Neural progenitor cell (in vitro differentiated cells): ENCODE measurements at regions not wholly inside any gene's neighbourhood (a gene's known extent, or its start where the extent isn't known, plus 50 kb on each side); places are given as distances from the start of the nearest gene placed in this dataset.

Experiments
- DNase-seq: peaks from one replicate; pipeline ENCODE4 v3.0.0-alpha.2; 2016; ENCODE audit warnings: low spot score
- H2AFZ ChIP-seq: fragments of 200-600 bp; sonication (generic); replicated peaks from 2 replicates; pipeline ENCODE4 v1.6.1; 2016; ENCODE audit warnings: antibody characterized with exemption
- H3F3A ChIP-seq: fragments of 200-600 bp; sonication (generic); 2 replicates; pipeline ENCODE4 v1.6.1; 2016; ENCODE audit warnings: antibody characterized with exemption, low read depth
- H3K27ac ChIP-seq: fragments of 200-600 bp; sonication (generic); 2 replicates; pipeline ENCODE4 v1.5.1; 2016; ENCODE audit warnings: mild to moderate bottlenecking
- H3K27me3 ChIP-seq: fragments of 200-600 bp; sonication (generic); 2 replicates; pipeline ENCODE4 v1.6.1; 2016; ENCODE audit warnings: mild to moderate bottlenecking, moderate library complexity
- H3K36me3 ChIP-seq: fragments of 200-600 bp; sonication (generic); 2 replicates; pipeline ENCODE4 v1.5.1; 2016
- H3K4me1 ChIP-seq: fragments of 200-600 bp; sonication (generic); 2 replicates; pipeline ENCODE4 v1.6.1; 2016; ENCODE audit warnings: mixed run types
- H3K4me2 ChIP-seq: fragments of 200-600 bp; sonication (generic); 2 replicates; pipeline ENCODE4 v1.6.1; 2016
- H3K4me3 ChIP-seq: fragments of 200-600 bp; sonication (generic); 2 replicates; pipeline ENCODE4 v1.5.1; 2016
- H3K79me2 ChIP-seq: fragments of 200-600 bp; sonication (generic); 2 replicates; pipeline ENCODE4 v1.6.1; 2016; ENCODE audit warnings: low read depth
- H3K9ac ChIP-seq: fragments of 200-600 bp; sonication (generic); 2 replicates; pipeline ENCODE4 v1.6.1; 2016
- H3K9me3 ChIP-seq: fragments of 200-600 bp; sonication (generic); 2 replicates; pipeline ENCODE4 v1.5.1; 2016; ENCODE audit warnings: low read depth
- H4K20me1 ChIP-seq: fragments of 200-600 bp; sonication (generic); 2 replicates; pipeline ENCODE4 v1.6.1; 2016; ENCODE audit warnings: low read depth
- H3K27ac Mint-ChIP-seq: 3 replicates; pipeline ENCODE4 v1.8.0; 2021; ENCODE audit warnings: mixed read lengths
- H3K27me3 Mint-ChIP-seq: 2 replicates; pipeline ENCODE4 v1.8.0; 2022; ENCODE audit warnings: low read depth, mild to moderate bottlenecking, inconsistent platforms, moderate library complexity, mixed read lengths; ENCODE audit not compliant: insufficient read depth
- H3K36me3 Mint-ChIP-seq: 3 replicates; pipeline ENCODE4 v1.8.0; 2021; ENCODE audit warnings: mixed read lengths
- H3K4me1 Mint-ChIP-seq: 3 replicates; pipeline ENCODE4 v1.8.0; 2021; ENCODE audit warnings: mixed read lengths
- H3K4me3 Mint-ChIP-seq: 3 replicates; pipeline ENCODE4 v1.8.0; 2021; ENCODE audit warnings: mild to moderate bottlenecking, moderate library complexity, mixed read lengths
- H3K9me3 Mint-ChIP-seq: 3 replicates; pipeline ENCODE4 v1.8.0; 2020; ENCODE audit warnings: mixed read lengths
- EZH2 ChIP-seq: fragments of 200-600 bp; sonication (generic); IDR thresholded peaks from 2 replicates; pipeline ENCODE4 v1.6.1; 2017; ENCODE audit warnings: antibody characterized with exemption, mild to moderate bottlenecking, moderate library complexity
- EZH2phosphoT487 ChIP-seq: fragments of 200-600 bp; sonication (generic); IDR thresholded peaks from 2 replicates; pipeline ENCODE4 v1.6.1; 2017; ENCODE audit warnings: antibody characterized with exemption
- TF ChIP-seq, protein P1 (sequence below): fragments of 200-600 bp; sonication (generic); IDR thresholded peaks from 2 replicates; pipeline ENCODE4 v1.5.1; 2017; ENCODE audit warnings: antibody characterized with exemption, mild to moderate bottlenecking

DNA sequence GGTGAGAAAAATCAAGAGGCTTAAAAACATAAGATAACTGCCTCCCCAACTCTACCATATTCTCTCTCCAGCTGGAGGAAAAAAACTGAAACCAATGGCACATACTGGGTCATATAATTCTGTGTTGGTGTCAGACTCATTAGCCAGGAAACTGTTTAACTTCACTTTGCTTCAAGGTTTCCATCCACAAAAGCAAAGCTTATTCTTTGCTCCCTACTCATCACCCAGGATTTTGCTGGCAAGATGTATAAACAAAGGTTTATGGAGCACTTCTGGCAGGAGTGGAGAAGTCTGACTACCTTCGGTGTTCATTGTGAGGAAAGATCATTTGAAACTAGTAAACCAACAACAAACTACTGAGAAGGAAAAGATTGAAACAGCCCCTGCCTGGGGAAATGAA, 197.5 kb upstream of the SERP2 start:
- peaks cover 6% of the 10 kb centered on the region for H3K27me3 Mint-ChIP-seq
- Histone ChIP-seq H3K27ac (no peak overlapping the region), H3K27me3 (no peaks in the 10 kb centered on the region)

DNA sequence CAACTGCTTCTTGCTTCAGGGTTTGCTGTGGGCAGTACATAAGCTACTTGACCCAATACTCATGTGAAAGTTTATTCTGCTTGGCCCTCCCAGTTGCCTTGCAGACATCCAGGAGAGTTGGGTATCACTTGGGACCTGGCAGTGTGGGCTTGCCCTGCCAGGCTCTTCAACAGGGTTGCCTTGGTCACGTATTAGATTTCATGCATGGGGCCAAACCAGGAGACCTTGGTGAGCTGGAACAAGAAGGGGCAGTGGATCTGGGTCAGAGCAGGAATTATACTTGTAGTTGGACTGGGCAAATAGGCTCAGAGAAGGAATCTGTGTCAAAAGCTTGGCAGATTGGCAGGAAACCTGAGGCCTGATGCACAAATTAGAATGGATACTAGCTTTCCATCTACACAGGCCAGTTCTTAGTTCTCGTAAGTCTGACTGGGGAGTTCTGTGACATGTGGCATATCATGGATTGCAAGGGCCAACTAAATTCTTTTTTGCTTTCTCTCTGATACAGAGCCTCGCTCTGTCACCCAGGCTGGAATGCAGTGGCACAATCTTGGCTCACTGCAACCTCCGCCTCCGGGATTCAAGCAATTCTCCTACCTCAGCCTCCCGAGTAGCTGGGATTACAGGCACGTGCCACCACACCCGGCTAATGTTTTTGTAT, 192.6 kb upstream of the SERP2 start:
- Histone ChIP-seq H3K9ac (no peak overlapping the region), H2AFZ (no peak overlapping the region), H3K4me3 (no peak overlapping the region), H3K27me3 (no peaks in the 10 kb centered on the region), H3K4me2 (no peak overlapping the region), H3K4me1 (no peaks in the 10 kb centered on the region), H3K36me3 (no peaks in the 10 kb centered on the region), H3K9me3 (no peaks in the 10 kb centered on the region), H3F3A (no peaks in the 10 kb centered on the region), H3K27ac (no peak overlapping the region), H4K20me1 (no peaks in the 10 kb centered on the region), H3K79me2 (no peaks in the 10 kb centered on the region)
- Mint-ChIP-seq H3K27me3 (peaks cover under 1% of the 10 kb centered on the region), H3K4me1 (no peaks in the 10 kb centered on the region), H3K36me3 (no peaks in the 10 kb centered on the region), H3K9me3 (peaks cover 11% of the 10 kb centered on the region), H3K4me3 (no peak overlapping the region), H3K27ac (no peak overlapping the region)
- TF ChIP-seq EZH2phosphoT487 (no peak), EZH2 (no peak)
- TF ChIP-seq, protein P1, sequence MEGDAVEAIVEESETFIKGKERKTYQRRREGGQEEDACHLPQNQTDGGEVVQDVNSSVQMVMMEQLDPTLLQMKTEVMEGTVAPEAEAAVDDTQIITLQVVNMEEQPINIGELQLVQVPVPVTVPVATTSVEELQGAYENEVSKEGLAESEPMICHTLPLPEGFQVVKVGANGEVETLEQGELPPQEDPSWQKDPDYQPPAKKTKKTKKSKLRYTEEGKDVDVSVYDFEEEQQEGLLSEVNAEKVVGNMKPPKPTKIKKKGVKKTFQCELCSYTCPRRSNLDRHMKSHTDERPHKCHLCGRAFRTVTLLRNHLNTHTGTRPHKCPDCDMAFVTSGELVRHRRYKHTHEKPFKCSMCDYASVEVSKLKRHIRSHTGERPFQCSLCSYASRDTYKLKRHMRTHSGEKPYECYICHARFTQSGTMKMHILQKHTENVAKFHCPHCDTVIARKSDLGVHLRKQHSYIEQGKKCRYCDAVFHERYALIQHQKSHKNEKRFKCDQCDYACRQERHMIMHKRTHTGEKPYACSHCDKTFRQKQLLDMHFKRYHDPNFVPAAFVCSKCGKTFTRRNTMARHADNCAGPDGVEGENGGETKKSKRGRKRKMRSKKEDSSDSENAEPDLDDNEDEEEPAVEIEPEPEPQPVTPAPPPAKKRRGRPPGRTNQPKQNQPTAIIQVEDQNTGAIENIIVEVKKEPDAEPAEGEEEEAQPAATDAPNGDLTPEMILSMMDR: no peak
- no peak for DNase-seq

More for the DNA sequence above, 197.5 kb upstream of the SERP2 start:
- Histone ChIP-seq H3F3A (no peaks in the 10 kb centered on the region), H3K9ac (no peak overlapping the region), H2AFZ (peak overlapping the region; percentile 54), H3K4me1 (no peaks in the 10 kb centered on the region), H4K20me1 (no peaks in the 10 kb centered on the region), H3K4me2 (no peak overlapping the region), H3K36me3 (no peaks in the 10 kb centered on the region), H3K4me3 (no peak overlapping the region), H3K9me3 (no peaks in the 10 kb centered on the region), H3K79me2 (no peaks in the 10 kb centered on the region)
- H3K4me3 Mint-ChIP-seq: no peak overlapping the region
- peaks cover 5% of the 10 kb centered on the region for H3K9me3 Mint-ChIP-seq
- no peak for DNase-seq
- H3K27ac Mint-ChIP-seq: no peak overlapping the region
- TF ChIP-seq, protein P1: no peak
- TF ChIP-seq EZH2phosphoT487 (no peak), EZH2 (no peak)
- no peaks in the 10 kb centered on the region for H3K36me3 Mint-ChIP-seq
- H3K4me1 Mint-ChIP-seq: peaks cover 7% of the 10 kb centered on the region

DNA sequence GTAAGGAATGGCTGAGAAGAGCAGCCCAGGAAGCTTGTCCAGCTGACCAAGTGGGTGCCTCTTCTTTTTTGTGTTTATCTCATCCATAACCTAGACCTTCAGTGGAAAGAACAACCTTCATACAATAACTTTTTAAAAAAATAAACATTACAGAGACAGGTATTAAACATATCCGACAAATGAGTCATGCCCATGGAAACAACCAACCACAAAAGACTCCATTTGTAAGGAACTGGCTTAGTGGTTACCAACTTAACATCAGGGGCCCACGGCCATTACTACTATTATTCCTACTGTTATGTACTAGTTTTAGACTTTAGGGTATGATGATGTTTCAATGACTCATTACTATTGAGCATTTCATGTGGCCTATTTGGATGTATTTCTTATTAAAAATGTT, 191.7 kb upstream of the SERP2 start:
- no peak overlapping the region for H3K4me3 ChIP-seq
- no peak overlapping the region for H3K4me2 ChIP-seq
- no peaks in the 10 kb centered on the region for H3K79me2 ChIP-seq
- peaks cover 10% of the 10 kb centered on the region for H3K9me3 Mint-ChIP-seq
- H3K27ac Mint-ChIP-seq: no peak overlapping the region
- H2AFZ ChIP-seq: no peak overlapping the region
- DNase-seq: no peak
- no peaks in the 10 kb centered on the region for H3K36me3 ChIP-seq
- no peaks in the 10 kb centered on the region for H3K27me3 Mint-ChIP-seq
- H3K4me3 Mint-ChIP-seq: no peak overlapping the region
- no peaks in the 10 kb centered on the region for H3K4me1 ChIP-seq
- H3K27me3 ChIP-seq: no peaks in the 10 kb centered on the region
- no peaks in the 10 kb centered on the region for H3K36me3 Mint-ChIP-seq
- H3K27ac ChIP-seq: no peak overlapping the region
- H4K20me1 ChIP-seq: no peaks in the 10 kb centered on the region
- H3K4me1 Mint-ChIP-seq: no peaks in the 10 kb centered on the region
- H3K9me3 ChIP-seq: no peaks in the 10 kb centered on the region
- TF ChIP-seq, protein P1: no peak
- TF ChIP-seq EZH2: no peak
- no peak for TF ChIP-seq EZH2phosphoT487
- H3K9ac ChIP-seq: no peak overlapping the region
- H3F3A ChIP-seq: no peaks in the 10 kb centered on the region
